Stimulated activated CD4-positive, alpha-beta T cell treated with anti-CD3 and anti-CD28 coated beads, Interleukin-12 subunit alpha, Interleukin-12 subunit beta, amount 100 ng/mL, for 4 hours (primary cell): ENCODE measurements at regions not wholly inside any gene's neighbourhood (a gene's known extent, or its start where the extent isn't known, plus 50 kb on each side); places are given as distances from the start of the nearest gene placed in this dataset.
"Not testable (repeated sequence)": the region's sequence is repeated elsewhere in the genome, so short reads cannot be mapped to it uniquely, and the experiment has no call there.

ENCODE experiments used
- DNase-seq: peaks from one replicate; pipeline ENCODE4 v3.0.0-alpha.2; 2020

- no peak for DNase-seq
Measured at GRCh38 chr5:106521701-106522100, 1149.0 kb downstream of the EFNA5 start.

GRCh38 chr5:106510321-106510720 is 1160.4 kb downstream of the EFNA5 start:
- DNase-seq, result no peak

GRCh38 chr5:106508894-106509293 is 1161.8 kb downstream of the EFNA5 start:
- DNase-seq, result no peak

- no peak for DNase-seq
Measured at GRCh38 chr5:106493910-106494309, 1176.8 kb downstream of the EFNA5 start.

- no peak for DNase-seq
Measured at GRCh38 chr5:106489004-106489403, 1181.7 kb downstream of the EFNA5 start.

GRCh38 chr5:106488407-106488806 is 1182.3 kb downstream of the EFNA5 start:
- DNase-seq, result no peak

- DNase-seq, result no peak
Measured at GRCh38 chr5:106481374-106481773, 1189.4 kb downstream of the EFNA5 start.

GRCh38 chr5:106476630-106477029 is 1194.1 kb downstream of the EFNA5 start:
- no peak for DNase-seq

GRCh38 chr5:106474066-106474465 is 1196.7 kb downstream of the EFNA5 start:
- DNase-seq, result no peak

GRCh38 chr5:106459541-106459940 is 1211.2 kb downstream of the EFNA5 start:
- no peak for DNase-seq

GRCh38 chr5:106454651-106455415 is 1215.9 kb downstream of the EFNA5 start:
- no peak for DNase-seq

- no peak for DNase-seq
Measured at GRCh38 chr5:106454050-106454449, 1216.7 kb downstream of the EFNA5 start.

- no peak for DNase-seq
Measured at GRCh38 chr5:106451998-106452397, 1218.7 kb downstream of the EFNA5 start.

GRCh38 chr5:106443746-106444145 is 1227.0 kb downstream of the EFNA5 start:
- no peak for DNase-seq

GRCh38 chr5:106435185-106435584 is 1235.6 kb downstream of the EFNA5 start:
- DNase-seq, result no peak

GRCh38 chr5:106430733-106431132 is 1240.0 kb downstream of the EFNA5 start:
- DNase-seq, result not testable (repeated sequence)

GRCh38 chr5:106423109-106423897 is 1247.4 kb downstream of the EFNA5 start:
- DNase-seq, result no peak

- DNase-seq, result no peak
Measured at GRCh38 chr5:106420102-106420501, 1250.6 kb downstream of the EFNA5 start.

- DNase-seq, result no peak
Measured at GRCh38 chr5:106418196-106418595, 1252.5 kb downstream of the EFNA5 start.

GRCh38 chr5:106417566-106417965 is 1253.2 kb downstream of the EFNA5 start:
- DNase-seq, result no peak

- DNase-seq, result no peak
Measured at GRCh38 chr5:106417163-106417562, 1253.6 kb downstream of the EFNA5 start.

- DNase-seq, result no peak
Measured at GRCh38 chr5:106415541-106415940, 1255.2 kb downstream of the EFNA5 start.

- DNase-seq, result no peak
Measured at GRCh38 chr5:106414342-106414741, 1256.4 kb downstream of the EFNA5 start.

- DNase-seq, result no peak
Measured at GRCh38 chr5:106412606-106413005, 1258.1 kb downstream of the EFNA5 start.
